A549 (cell line): ENCODE measurements at regions not wholly inside any gene's neighbourhood (a gene's known extent, or its start where the extent isn't known, plus 50 kb on each side); places are given as distances from the start of the nearest gene placed in this dataset.

Experiments used
- ATAC-seq, 2 experiments: fragments of 200-7000 bp in 1 of 2; fragments of >200 bp in 1 of 2; cut with Nextera tagmentation in 1 of 2; cut with Tn5 transposase in 1 of 2; 3 replicates each; pipeline versions ENCODE4 v1.8.0 to v1.9.1; 2018 to 2020; ENCODE audit warnings: mild to moderate bottlenecking in 1 of 2, moderate library complexity in 1 of 2
- CTCF ChIA-PET: fragments of 300-600 bp; sonication (Branson Sonifier 250); formaldehyde crosslinking; extraction: SDS; loops from one replicate; lab custom pipeline; 2021; ENCODE audit warnings: antibody characterized with exemption, inconsistent platforms; lab: Yijun Ruan, JAX
- POLR2A ChIA-PET: fragments of 350-600 bp; formaldehyde crosslinking; extraction: SDS; loops from one replicate; lab custom pipeline; 2021; ENCODE audit warnings: antibody characterized with exemption, inconsistent platforms; lab: Yijun Ruan, JAX
- DNase-seq, 2 experiments: peaks; one replicate each; pipeline versions ENCODE4 v3.0.0 to v3.0.0-alpha.2; 2011 to 2016; ENCODE audit warnings: low read depth in 1 of 2, low spot score in 1 of 2
- FAIRE-seq: peaks from 2 replicates; lab custom pipeline; 2011; peaks lifted over from hg19 to GRCh38; lab: Jason Lieb, UNC
- H3K27ac ChIP-seq, 2 experiments: fragments of >200 bp; sonication (Bioruptor Twin); formaldehyde crosslinking; 3 replicates each; pipeline ENCODE4 v1.5.1; 2016 to 2017
- H3K4me1 ChIP-seq: fragments of >200 bp; sonication (Bioruptor Twin); formaldehyde crosslinking; 3 replicates; pipeline ENCODE4 v1.6.1; 2016
- H3K4me2 ChIP-seq: fragments of >200 bp; sonication (Bioruptor Twin); formaldehyde crosslinking; 3 replicates; pipeline ENCODE4 v1.6.1; 2016
- H3K4me3 ChIP-seq: fragments of >200 bp; sonication (Bioruptor Twin); formaldehyde crosslinking; 3 replicates; pipeline ENCODE4 v1.5.1; 2016
- H3K9me3 ChIP-seq: fragments of >200 bp; sonication (Bioruptor Twin); formaldehyde crosslinking; 3 replicates; pipeline ENCODE4 v1.6.1; 2016
- CEBPB ChIP-seq, 2 experiments: fragments of >200 bp in 1 of 2; sonication (Bioruptor Twin) in 1 of 2; formaldehyde crosslinking in 1 of 2; IDR thresholded peaks; 2 replicates each; pipeline ENCODE4 v1.6.1; 2012 to 2016
- EHF ChIP-seq: fragments of 250-450 bp; sonication (Bioruptor Pico); IDR thresholded peaks from 2 replicates; pipeline ENCODE4 v1.5.0; 2020; ENCODE audit warnings: mild to moderate bottlenecking
- EHMT2 ChIP-seq: fragments of 200-600 bp; sonication (generic); IDR thresholded peaks from 2 replicates; pipeline ENCODE4 v1.6.1; 2016; ENCODE audit warnings: antibody characterized with exemption, low read depth, mild to moderate bottlenecking, moderate library complexity
- FOSB ChIP-seq: fragments of 250-450 bp; sonication (Bioruptor Pico); IDR thresholded peaks from 2 replicates; pipeline ENCODE4 v1.5.0; 2020; ENCODE audit warnings: mild to moderate bottlenecking, moderate library complexity
- HDAC2 ChIP-seq: fragments of 200-600 bp; sonication (generic); IDR thresholded peaks from 2 replicates; pipeline ENCODE4 v1.6.1; 2016
- HOXB5 ChIP-seq: fragments of 250-450 bp; sonication (Bioruptor Pico); IDR thresholded peaks from 2 replicates; pipeline ENCODE4 v1.5.0; 2020; ENCODE audit warnings: mild to moderate bottlenecking, moderate library complexity
- JUN ChIP-seq, 2 experiments: fragments of >200 bp; sonication (Bioruptor Twin); formaldehyde crosslinking; IDR thresholded peaks; 2 replicates in 1 of 2; 3 replicates in 1 of 2; pipeline ENCODE4 v1.6.1; 2016 to 2017
- JUNB ChIP-seq: fragments of >200 bp; sonication (Bioruptor Twin); formaldehyde crosslinking; IDR thresholded peaks from 2 replicates; pipeline ENCODE4 v1.6.1; 2016
- KDM5A ChIP-seq: fragments of 200-600 bp; sonication (generic); IDR thresholded peaks from 2 replicates; pipeline ENCODE4 v1.6.1; 2016; ENCODE audit warnings: antibody characterized with exemption, mild to moderate bottlenecking
- MAFK ChIP-seq: fragments of 450-650 bp; IDR thresholded peaks from 2 replicates; pipeline ENCODE4 v1.6.1; 2014; ENCODE audit not compliant: partially characterized antibody
- NR3C1 ChIP-seq: fragments of >200 bp; sonication (Bioruptor Twin); formaldehyde crosslinking; IDR thresholded peaks from 3 replicates; pipeline ENCODE4 v1.6.1; 2017
- PHF8 ChIP-seq: fragments of 200-600 bp; sonication (generic); IDR thresholded peaks from 2 replicates; pipeline ENCODE4 v1.6.1; 2016; ENCODE audit warnings: low read depth, mild to moderate bottlenecking, antibody characterized with exemption, moderate library complexity, borderline replicate concordance
- POLR2A ChIP-seq: IDR thresholded peaks from 2 replicates; pipeline ENCODE4 v1.6.1; 2012; ENCODE audit warnings: mild to moderate bottlenecking, low read length
- RAD21 ChIP-seq, 2 experiments: fragments of >200 bp in 1 of 2; sonication (Bioruptor Twin) in 1 of 2; formaldehyde crosslinking in 1 of 2; IDR thresholded peaks in 1 of 2; conservative IDR thresholded peaks in 1 of 2; 2 replicates in 1 of 2; 3 replicates in 1 of 2; pipeline ENCODE4 v1.6.1; 2012 to 2018; ENCODE audit warnings: inconsistent platforms in 1 of 2
- RFX5 ChIP-seq: fragments of 450-650 bp; IDR thresholded peaks from 2 replicates; pipeline ENCODE4 v1.7.1; 2014; ENCODE audit warnings: antibody characterized with exemption, mild to moderate bottlenecking, moderate library complexity
- SMC3 ChIP-seq: fragments of >200 bp; sonication (Bioruptor Twin); formaldehyde crosslinking; IDR thresholded peaks from 3 replicates; pipeline ENCODE4 v1.6.1; 2018; ENCODE audit warnings: inconsistent platforms
- TFCP2L1 ChIP-seq: fragments of 250-450 bp; sonication (Bioruptor Pico); IDR thresholded peaks from 2 replicates; pipeline ENCODE4 v1.5.0; 2021; ENCODE audit warnings: mild to moderate bottlenecking
- ZFP36 ChIP-seq: fragments of 450-650 bp; IDR thresholded peaks from 2 replicates; pipeline ENCODE4 v1.6.1; 2014; ENCODE audit warnings: borderline replicate concordance; ENCODE audit not compliant: partially characterized antibody
- ZNF302 ChIP-seq: fragments of 250-450 bp; sonication (Bioruptor Pico); IDR thresholded peaks from 2 replicates; pipeline ENCODE4 v1.9.0; 2021; ENCODE audit warnings: inconsistent platforms, mild to moderate bottlenecking, moderate library complexity
- ZSCAN20 ChIP-seq: fragments of 250-450 bp; sonication (Bioruptor Pico); IDR thresholded peaks from 2 replicates; pipeline ENCODE4 v1.8.0; 2022; ENCODE audit warnings: mild to moderate bottlenecking, moderate library complexity
- WGBS: methylation state at CpG from one replicate; pipeline ENCODE4 v1.1.6; 2017; ENCODE audit errors: missing lambda C conversion rate; 5-methylcytosine and 5-hydroxymethylcytosine counted together
- TF ChIP-seq, protein P1 (sequence below): fragments of >200 bp; sonication (Bioruptor Twin); formaldehyde crosslinking; IDR thresholded peaks from 3 replicates; pipeline ENCODE4 v1.6.1; 2016
- TF ChIP-seq, protein P2 (sequence below): fragments of 250-450 bp; sonication (Bioruptor Pico); IDR thresholded peaks from 2 replicates; pipeline ENCODE4 v1.5.0; 2020; ENCODE audit warnings: low read depth, mild to moderate bottlenecking, moderate library complexity
- TF ChIP-seq, protein P3 (sequence below): fragments of 250-450 bp; sonication (Bioruptor Pico); IDR thresholded peaks from 2 replicates; pipeline ENCODE4 v1.5.0; 2021; ENCODE audit warnings: mild to moderate bottlenecking, moderate library complexity, borderline replicate concordance
- TF ChIP-seq, protein P4 (sequence below): fragments of 200-600 bp; sonication (generic); IDR thresholded peaks from 2 replicates; pipeline ENCODE4 v1.6.1; 2016; ENCODE audit warnings: antibody characterized with exemption, mild to moderate bottlenecking, moderate library complexity

DNA sequence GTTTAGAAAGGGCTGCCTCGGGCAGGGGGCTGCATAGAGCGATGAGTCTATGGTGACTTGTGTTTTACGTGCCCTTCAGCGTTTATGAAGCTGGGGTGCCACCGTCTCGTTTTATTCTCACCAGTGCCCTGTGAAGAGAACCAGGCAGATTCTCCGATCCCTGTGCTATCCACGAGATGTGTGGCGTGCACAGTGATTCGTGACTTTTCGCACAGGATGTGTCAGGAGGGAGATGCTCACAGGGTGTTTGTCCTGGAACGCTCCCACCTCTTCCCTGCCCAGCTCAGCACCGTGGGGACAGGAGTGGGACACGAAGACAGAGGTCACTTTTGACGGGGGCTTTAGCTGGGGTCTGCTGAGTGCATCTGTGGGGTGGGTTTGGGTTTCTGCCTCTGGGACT is 54.9 kb upstream of the AJAP1 start:
- no peak for DNase-seq
- WGBS, result 42% methylated on average over 15 of the region's 15 CpGs
- no peaks in the 10 kb centered on the region for H3K9me3 ChIP-seq
- ChIA-PET POLR2A (no interaction called here), CTCF (no interaction called here)
- no peak for FAIRE-seq
- TF ChIP-seq HDAC2, result no peak
- TF ChIP-seq, protein P1, sequence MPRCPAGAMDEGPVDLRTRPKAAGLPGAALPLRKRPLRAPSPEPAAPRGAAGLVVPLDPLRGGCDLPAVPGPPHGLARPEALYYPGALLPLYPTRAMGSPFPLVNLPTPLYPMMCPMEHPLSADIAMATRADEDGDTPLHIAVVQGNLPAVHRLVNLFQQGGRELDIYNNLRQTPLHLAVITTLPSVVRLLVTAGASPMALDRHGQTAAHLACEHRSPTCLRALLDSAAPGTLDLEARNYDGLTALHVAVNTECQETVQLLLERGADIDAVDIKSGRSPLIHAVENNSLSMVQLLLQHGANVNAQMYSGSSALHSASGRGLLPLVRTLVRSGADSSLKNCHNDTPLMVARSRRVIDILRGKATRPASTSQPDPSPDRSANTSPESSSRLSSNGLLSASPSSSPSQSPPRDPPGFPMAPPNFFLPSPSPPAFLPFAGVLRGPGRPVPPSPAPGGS, result no peak
- TF ChIP-seq ZNF302 (CRISPR knock-in tag), result no peak
- TF ChIP-seq POLR2A, result no peak
- TF ChIP-seq TFCP2L1 (CRISPR knock-in tag), result no peak
- TF ChIP-seq KDM5A, result no peak
- TF ChIP-seq NR3C1, result no peak
- no peak for TF ChIP-seq ZFP36
- TF ChIP-seq RAD21 (conservative IDR thresholded peaks at IDR 0.05 in 1 of 2, IDR thresholded peaks at IDR 0.05 in 1 of 2), result no peak
- TF ChIP-seq PHF8, result no peak
- TF ChIP-seq ZSCAN20 (CRISPR knock-in tag), result no peak
- TF ChIP-seq EHF (CRISPR knock-in tag), result no peak
- TF ChIP-seq, protein P2, sequence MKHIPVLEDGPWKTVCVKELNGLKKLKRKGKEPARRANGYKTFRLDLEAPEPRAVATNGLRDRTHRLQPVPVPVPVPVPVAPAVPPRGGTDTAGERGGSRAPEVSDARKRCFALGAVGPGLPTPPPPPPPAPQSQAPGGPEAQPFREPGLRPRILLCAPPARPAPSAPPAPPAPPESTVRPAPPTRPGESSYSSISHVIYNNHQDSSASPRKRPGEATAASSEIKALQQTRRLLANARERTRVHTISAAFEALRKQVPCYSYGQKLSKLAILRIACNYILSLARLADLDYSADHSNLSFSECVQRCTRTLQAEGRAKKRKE (CRISPR knock-in tag), result no peak
- no peak for TF ChIP-seq HOXB5
- TF ChIP-seq, protein P3, sequence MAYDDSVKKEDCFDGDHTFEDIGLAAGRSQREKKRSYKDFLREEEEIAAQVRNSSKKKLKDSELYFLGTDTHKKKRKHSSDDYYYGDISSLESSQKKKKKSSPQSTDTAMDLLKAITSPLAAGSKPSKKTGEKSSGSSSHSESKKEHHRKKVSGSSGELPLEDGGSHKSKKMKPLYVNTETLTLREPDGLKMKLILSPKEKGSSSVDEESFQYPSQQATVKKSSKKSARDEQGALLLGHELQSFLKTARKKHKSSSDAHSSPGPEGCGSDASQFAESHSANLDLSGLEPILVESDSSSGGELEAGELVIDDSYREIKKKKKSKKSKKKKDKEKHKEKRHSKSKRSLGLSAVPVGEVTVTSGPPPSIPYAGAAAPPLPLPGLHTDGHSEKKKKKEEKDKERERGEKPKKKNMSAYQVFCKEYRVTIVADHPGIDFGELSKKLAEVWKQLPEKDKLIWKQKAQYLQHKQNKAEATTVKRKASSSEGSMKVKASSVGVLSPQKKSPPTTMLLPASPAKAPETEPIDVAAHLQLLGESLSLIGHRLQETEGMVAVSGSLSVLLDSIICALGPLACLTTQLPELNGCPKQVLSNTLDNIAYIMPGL, result no peak
- no peak for TF ChIP-seq JUN (IDR thresholded peaks at IDR 0.05)
- TF ChIP-seq SMC3, result no peak
- no peak overlapping the region for H3K4me3 ChIP-seq
- H3K4me2 ChIP-seq, result no peak overlapping the region
- no peak for ATAC-seq
- peaks cover 5% of the 10 kb centered on the region; the same call in 1 of the 3 replicates for H3K4me1 ChIP-seq
- H3K27ac ChIP-seq, result no peak overlapping the region

DNA sequence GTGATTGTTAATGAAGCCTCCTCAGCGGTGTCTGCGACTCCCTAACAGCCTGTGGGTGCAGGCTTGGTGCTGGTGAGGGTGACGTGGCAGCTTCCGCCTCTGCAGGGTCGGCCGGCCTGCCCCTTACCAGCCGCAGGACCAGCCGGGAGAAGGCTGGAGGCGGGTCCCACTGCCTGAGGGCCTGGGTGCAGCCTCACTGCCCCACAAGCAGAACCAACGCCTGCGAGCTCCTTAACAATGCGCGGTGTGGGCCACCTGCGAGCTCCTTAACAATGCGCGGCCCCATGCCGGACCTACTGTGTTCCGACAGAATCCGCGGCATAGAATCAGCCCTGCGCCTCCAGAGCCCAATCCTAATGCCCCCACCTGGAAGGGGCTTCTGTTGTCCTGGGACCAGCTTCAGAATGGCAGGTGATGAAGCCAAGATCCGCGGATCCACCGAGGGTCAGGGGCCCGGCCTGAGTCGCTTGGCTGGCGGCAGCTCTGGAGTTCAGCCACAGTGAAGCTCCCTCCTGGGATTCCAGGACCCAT is 54.4 kb upstream of the AJAP1 start:
- ATAC-seq (no peak), FAIRE-seq (no peak), DNase-seq (no peak)
- Histone ChIP-seq H3K4me3 (no peak overlapping the region), H3K9me3 (no peaks in the 10 kb centered on the region), H3K4me2 (no peak overlapping the region), H3K4me1 (peaks cover 5% of the 10 kb centered on the region; the same call in 1 of the 3 replicates), H3K27ac (no peak overlapping the region)
- TF ChIP-seq RFX5 (no peak), JUNB (no peak), ZFP36 (no peak), FOSB (CRISPR knock-in tag) (no peak), EHMT2 (no peak), JUN (IDR thresholded peaks at IDR 0.05) (no peak), MAFK (no peak), NR3C1 (no peak), CEBPB (IDR thresholded peaks at IDR 0.05) (no peak), ZNF302 (CRISPR knock-in tag) (no peak)
- TF ChIP-seq, protein P3, result no peak
- TF ChIP-seq, protein P4, sequence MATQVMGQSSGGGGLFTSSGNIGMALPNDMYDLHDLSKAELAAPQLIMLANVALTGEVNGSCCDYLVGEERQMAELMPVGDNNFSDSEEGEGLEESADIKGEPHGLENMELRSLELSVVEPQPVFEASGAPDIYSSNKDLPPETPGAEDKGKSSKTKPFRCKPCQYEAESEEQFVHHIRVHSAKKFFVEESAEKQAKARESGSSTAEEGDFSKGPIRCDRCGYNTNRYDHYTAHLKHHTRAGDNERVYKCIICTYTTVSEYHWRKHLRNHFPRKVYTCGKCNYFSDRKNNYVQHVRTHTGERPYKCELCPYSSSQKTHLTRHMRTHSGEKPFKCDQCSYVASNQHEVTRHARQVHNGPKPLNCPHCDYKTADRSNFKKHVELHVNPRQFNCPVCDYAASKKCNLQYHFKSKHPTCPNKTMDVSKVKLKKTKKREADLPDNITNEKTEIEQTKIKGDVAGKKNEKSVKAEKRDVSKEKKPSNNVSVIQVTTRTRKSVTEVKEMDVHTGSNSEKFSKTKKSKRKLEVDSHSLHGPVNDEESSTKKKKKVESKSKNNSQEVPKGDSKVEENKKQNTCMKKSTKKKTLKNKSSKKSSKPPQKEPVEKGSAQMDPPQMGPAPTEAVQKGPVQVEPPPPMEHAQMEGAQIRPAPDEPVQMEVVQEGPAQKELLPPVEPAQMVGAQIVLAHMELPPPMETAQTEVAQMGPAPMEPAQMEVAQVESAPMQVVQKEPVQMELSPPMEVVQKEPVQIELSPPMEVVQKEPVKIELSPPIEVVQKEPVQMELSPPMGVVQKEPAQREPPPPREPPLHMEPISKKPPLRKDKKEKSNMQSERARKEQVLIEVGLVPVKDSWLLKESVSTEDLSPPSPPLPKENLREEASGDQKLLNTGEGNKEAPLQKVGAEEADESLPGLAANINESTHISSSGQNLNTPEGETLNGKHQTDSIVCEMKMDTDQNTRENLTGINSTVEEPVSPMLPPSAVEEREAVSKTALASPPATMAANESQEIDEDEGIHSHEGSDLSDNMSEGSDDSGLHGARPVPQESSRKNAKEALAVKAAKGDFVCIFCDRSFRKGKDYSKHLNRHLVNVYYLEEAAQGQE, result no peak
- ChIA-PET CTCF (no interaction called here), POLR2A (no interaction called here)
- 24% methylated on average over 4 of the region's 27 CpGs for WGBS
